GM18502 (cell line): ENCODE measurements at regions not wholly inside any gene's neighbourhood (a gene's known extent, or its start where the extent isn't known, plus 50 kb on each side); places are given as distances from the start of the nearest gene placed in this dataset.

ENCODE experiments used
- ATAC-seq: cut with Tn5 transposase; IDR thresholded peaks from one replicate; pipeline ENCODE4 v1.9.1; 2021; ENCODE audit warnings: mild to moderate bottlenecking; ENCODE audit not compliant: unreplicated experiment, poor library complexity

DNA sequence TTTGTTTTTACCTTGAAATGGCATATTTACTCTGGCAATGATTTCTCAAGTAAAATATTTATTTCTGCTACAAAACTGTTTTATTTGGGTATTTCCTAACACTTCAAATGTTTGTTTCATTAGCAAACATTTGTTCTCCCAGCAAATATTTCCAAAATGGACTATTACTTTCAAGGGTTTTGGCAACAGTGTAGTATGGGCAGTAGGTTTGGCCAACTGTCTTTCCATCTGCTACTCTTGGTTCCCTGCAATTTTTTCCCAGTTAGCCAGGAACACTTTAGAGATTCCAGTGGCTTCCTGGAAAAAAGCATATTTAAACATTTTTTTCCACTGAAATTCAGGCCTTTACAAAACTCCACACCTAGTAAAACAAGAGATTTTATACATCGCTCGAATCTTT lies 466.6 kb downstream of the SLITRK6 start:
- no peak for ATAC-seq

DNA sequence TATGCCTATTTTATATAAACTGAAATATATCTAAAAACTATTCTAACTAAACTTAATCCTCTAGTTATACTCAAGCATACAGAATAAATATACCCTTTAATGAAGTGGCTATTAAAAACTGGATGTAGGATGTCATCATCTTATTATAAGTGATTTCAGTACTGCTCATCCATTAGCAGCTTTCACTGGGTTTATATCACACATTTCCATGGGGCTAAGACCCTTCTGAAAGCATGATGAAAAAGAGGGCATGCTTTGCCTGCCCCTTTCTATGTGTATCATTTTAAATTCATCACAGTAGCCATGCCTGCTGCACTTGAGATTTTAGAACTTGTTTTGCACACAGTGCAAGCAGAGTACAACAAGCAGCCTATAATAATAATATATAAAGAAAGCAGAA lies 477.5 kb downstream of the SLITRK6 start:
- ATAC-seq = no peak

DNA sequence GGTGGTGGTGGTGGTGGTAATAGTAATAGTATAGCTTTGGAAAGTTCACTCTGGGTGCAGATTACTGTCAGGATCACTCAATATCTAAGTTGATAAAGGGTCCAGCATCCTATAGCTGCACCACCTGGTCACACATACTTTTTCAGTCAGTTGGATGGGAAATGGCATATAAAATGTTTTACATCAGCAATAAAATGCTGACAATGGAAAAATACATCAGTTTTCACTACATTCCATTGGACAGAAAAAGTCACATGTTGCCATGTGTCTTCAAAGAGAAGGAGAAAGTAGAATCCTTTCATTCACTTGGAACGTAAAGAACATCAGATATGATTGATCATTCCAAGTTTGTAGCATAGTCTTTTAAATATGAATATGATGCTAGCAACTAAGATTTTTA lies 481.4 kb downstream of the SLITRK6 start:
- no peak for ATAC-seq

DNA sequence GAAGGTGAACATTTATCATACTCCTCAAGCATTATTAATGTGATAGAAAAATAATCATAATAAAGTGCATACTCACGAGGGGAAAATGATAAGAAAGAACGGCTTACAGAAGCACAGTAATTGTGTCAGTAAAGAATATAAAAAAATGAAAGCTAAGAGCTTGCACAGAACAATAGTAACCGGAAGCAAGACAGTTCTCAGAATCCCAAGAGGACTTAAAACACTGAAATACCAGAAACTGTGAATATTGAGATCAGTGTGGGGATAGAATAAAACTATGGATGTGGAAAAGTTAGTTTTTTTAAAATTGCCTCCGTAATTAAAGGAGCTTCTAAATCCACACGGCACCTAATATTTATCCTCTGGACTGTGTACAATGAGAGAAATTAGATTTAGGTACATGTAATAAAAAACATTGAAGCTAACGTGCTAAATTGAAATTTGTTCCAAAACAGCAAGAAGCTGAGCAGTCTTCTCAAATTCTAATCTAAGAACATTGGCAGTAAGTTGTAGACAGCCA lies 482.7 kb downstream of the SLITRK6 start:
- no peak for ATAC-seq

DNA sequence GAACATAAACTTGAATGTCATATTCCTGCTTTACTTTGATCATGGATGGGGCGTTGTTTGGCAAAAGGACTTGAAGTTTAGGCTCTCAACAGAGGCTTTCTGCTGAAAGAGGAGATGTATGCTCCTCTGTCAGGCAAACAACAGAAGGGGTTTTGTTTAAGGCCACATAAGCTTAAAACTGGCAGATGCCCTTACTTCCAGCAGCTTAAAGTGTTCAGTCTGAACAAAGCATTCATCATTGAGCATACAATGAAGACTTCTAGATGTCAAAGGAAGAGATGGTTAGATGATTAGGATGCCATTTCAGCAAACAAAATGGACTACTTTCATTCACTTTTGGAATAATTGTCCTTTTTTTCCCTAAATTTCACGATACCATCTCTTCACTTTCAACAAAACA lies 484.5 kb downstream of the SLITRK6 start:
- no peak for ATAC-seq

DNA sequence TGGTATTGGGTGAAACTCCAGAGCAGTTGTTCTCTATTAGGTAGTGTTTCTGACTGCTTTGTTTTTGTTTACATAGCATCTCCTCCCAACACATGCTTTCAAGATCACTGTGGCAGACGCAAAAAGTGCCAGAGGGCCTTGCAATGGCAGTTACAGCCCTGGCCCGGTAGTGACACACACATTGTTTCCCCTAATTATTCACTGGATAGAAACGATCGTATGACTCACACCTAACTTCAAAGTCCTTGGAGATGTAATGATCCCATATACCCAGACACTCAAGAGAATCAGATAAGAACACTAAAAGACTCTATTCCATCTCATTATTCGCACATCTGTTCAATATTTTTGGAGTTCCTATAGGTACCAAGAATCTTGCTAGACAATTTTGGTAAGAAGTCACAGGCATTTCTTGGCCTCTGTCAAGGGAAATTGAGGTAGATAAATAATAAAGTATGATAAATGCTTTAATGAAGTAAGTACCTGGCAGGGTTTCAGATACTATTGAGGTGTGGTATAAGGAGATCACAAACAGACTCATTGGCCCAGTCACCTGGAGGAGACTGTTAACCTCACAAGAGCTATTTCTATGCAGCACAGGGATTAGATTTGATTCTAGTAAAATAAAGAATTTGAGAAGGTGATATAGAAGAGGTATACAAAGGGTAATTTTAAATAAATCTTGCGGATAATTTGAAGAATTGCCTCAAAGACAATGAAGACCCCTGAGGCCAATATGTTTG lies 485.3 kb downstream of the SLITRK6 start:
- no peak for ATAC-seq

DNA sequence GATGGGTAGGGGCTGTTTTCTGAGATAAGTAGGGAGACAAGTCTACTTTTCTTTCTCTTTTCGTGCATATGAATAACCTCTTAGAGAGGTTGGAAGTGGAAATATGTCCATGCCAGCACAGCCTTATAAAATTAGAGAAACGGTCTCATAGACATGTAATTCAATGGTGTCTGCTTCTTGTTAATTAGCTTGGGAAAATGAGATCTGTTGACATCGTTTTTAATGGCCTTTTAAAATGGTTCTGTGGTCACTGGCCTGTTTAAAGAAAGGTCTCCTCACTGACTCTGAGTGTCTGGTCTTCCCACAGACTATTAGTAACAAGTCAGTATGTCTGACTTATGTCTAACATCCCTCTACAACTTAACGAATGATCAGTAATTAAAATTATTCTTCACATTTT lies 487.1 kb downstream of the SLITRK6 start:
- ATAC-seq = no peak

DNA sequence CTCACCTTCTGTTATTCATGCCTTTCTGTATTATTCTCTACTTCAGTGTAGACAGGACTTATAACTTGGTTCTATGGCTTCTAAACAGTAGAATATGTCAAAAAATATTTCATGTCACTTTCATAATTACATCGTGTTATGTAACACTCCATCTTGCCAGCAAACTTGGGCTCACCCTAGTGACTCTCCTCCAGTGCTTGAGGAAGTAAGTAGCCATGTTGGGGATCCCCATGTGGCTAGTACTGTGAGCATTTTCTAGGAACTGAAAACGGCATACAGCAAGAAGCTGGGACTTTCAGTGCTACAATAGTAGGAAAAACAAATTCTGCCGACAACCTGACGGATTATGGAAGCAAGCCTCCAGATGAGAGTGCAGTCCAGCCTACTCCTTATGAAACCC lies 495.6 kb downstream of the SLITRK6 start:
- no peak for ATAC-seq

DNA sequence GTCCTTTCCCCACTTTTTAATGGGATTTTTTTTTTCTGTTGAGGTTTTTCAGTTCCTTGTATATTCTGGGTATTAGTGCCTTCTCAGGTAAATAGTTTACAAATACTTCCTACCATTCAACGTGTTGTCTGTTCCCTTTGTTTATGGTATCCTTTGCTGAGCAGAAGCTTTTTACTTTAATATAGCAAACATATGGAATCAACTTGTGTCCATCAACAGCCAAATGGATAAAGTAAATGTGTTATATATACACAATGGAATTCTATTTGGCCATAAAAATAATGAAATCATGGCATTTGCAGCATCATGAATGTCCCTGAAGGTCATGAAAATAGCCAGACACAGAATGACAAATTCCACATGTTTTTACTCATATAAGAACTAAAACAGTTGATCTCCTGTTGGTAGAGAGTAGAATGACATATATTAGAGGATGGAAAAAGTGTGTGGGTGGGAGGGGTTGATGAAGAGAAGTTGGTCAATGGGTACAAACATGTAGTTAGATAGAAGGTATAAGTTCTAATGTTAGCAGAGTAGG lies 500.8 kb downstream of the SLITRK6 start:
- no peak for ATAC-seq

DNA sequence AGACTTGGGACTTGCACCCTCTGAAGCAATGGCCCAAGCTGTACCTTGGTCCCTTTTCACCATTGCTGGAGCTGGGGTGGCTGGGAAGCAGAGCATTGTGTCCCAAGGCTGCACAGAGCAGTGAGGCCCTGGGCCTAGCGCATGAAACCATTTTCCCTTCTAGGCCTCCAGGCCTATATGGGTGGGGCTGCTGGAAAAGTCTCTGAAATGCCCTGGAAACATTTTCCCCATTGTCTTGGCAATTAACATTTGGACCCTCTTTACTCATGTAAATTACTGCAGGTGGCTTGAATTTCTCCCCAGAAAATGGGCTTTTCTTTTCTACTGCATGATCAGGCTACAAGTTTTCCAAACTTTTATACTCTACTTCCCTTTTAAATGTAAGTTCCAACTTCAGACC lies 510.5 kb downstream of the SLITRK6 start:
- no peak for ATAC-seq

DNA sequence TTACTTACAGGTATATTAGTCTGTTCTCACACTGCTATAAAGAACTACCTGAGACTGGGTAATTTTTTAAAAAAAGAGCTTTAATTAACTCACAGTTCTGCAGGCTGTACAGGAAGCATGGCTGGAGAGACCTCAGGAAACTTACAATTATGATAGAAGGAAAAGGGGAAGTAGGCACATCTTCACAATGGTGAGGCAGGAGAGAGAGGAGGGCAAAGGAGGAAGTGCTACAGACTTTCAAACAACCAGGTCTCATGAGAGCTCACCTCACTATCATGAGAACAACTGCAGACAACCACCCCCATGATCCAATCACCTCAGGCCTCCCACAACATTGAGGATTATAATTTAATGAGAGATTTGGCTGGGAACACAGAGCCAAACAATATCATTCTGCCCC lies 511.7 kb downstream of the SLITRK6 start:
- ATAC-seq = no peak

DNA sequence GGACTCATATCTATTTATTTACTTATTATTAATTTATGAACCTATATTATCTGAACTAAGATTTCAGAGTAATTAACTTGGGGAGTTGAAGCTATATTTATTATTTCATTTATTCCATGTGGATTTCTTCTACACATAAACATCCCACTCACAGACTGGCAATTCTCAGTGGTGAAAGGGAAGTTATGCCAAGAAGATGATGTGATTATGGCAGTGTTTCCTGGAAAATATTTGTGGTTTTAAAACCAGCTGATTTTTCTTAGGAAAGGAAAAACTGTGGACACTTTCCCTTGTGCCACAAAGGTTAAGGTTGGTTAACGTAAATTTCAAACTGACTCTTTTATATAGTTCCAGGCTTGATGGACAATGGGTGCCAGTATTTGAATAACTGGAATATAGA lies 513.1 kb downstream of the SLITRK6 start:
- ATAC-seq = no peak

DNA sequence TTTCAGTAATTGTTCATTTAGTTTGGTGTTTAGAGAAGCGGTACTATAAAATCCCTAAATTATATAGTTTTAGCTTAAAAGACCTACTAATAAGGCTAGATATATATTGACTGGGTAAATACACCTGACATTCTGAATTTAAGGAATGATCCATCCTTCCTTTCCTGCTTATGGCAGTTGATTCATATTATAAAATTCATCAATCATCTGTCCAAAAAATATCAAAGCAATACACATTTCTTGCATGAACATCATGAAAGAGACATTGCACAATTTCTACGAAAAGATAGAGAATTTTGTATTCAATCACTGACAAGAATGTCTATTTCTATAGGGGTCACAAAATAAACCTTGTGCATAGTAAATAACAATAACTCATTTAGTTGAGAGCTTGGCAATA lies 514.9 kb downstream of the SLITRK6 start:
- no peak for ATAC-seq

DNA sequence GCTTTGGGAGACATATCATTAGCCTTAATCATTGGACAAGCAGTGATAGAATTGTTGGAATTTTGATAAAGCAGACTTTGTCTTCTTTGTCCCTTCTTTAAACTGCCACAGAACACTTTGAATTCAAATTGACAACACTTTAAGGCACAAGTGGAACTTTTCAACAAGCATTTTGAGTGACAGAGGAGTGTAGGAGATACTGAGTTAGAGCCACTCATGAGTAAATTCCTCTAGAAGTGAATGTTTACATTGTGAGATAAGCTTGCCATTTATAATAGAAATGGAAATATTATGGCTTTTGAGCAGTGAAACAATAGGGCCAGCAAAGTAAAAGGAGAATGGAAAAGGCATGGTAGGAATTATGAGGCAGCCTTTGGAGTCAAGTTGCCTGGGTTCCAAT lies 515.8 kb downstream of the SLITRK6 start:
- ATAC-seq = no peak

DNA sequence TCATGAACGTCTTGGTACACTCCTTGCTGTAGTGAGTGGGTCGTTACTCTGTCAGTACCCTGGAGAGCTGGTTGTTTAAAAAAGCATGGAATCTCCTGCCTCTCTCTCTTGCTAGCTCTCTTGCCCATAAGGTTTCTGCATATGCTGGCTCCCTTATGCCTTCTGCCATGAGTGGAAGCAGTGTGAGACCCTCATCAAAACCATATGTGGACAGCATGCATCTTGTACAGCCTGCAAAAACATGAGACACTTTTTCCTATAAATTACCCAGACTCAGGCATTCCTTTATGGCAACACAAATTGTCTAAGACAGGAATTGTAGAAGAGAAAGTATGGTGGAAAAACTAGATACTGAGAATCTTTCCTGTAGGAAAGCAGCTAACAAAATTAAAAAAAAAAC lies 516.3 kb downstream of the SLITRK6 start:
- ATAC-seq = no peak

DNA sequence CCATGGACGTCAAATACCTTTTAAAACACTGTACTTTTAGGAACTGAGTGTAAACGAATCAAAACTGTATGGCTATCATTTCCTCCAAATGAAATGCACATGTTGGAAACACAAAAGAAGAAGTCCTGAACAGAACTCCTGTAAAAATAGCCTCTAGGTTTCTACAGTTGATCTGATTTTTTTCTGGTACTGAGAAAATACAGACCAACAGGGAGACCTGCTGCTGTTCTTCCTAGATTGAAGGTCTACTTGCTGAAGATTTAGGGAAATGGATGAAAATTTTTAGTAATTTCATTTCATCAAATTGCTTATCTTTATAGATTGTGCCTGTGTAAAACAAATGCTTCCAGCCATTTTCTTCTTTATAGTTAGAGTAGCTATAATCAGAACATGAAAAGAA lies 520.4 kb downstream of the SLITRK6 start:
- no peak for ATAC-seq

DNA sequence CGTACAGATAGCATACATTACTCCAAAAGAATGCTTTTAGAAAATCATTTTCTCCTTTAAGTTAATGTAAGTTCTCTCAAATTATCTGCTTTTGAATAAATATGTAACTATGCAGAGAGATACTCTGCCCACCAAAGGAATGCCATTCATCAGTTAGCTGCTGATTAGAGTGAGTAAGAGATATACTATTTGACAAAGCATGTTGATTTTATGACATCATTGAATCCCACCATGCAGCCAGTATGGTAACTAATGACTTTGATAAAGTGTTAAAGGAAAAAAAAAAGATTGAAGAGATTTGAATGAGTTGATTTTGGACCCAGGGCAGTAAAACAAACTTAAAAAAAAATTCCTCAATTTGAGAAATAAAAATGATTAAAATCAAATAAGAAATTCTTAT lies 521.5 kb downstream of the SLITRK6 start:
- no peak for ATAC-seq

DNA sequence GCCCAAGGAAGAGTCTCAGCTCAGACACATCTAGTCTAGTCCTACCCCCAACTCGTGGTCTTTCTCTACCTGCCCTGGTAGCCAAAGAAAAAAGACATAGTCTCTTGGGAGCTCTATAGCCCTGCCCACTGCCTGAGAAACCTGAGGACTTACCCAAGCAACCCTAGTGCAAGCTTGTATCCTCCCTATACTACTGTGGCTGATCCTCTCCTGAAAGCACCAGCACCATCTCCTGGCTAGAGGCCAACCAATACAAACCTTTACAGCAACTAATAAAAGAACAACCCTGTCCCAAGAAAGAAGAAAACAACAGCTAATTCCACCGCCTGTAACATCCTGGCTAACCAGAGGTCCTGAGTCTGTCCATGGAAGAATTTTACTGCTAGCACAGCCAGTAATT lies 532.4 kb downstream of the SLITRK6 start:
- no peak for ATAC-seq

DNA sequence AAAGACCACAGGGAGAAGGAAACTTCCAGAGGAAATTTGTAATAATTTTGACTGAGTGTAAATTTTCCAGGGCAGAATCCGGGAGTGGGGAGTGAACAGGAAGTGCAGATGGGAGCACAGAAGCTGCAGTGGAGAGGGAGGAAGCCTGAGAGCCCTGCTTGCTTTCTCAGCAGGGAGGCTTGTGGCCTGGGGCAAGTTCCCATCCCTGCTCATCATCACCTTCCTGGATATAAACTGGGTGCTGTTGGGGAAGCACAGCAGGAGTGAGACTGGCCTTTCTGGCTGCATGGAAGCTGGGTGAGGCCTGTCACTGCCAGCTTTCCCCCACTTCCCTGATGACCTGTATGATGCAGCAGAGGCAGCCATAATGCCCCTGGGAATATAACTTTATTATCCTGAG lies 532.9 kb downstream of the SLITRK6 start:
- no peak for ATAC-seq

DNA sequence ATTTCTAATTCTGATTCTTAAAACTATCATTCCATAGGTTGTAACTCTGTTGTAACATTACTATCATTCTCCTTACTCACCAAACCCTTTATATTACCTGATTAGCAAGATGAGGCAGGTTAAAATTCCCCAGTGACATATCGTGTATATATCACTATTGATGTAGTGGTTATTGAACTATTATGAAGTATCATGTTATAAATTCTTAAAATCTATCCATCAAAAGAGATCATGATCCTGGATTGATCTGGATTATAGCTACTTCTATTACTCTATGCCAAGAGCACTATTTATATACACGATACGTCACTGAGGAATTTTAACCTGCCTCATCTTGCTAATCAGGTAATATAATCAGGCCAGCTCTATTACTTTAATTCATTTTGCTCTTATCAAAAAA lies 533.9 kb downstream of the SLITRK6 start:
- ATAC-seq = no peak

DNA sequence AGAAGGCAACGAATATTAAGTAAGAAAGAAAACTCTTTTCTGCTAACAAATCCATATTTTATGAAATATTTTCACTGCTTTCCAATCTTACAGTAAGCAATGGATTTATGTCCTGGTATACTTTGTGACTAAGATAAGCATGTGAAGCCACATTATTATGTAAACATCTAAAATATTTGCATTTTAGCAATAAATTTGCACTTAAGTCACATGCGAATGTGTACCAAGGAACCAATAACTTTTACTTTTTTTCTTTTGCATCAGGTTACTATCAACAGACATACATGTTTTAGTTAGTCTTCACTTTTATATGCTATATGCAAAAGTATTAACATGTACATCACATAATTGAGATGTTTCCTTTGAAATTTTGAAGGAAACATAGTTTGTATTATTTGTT lies 536.7 kb downstream of the SLITRK6 start:
- no peak for ATAC-seq

DNA sequence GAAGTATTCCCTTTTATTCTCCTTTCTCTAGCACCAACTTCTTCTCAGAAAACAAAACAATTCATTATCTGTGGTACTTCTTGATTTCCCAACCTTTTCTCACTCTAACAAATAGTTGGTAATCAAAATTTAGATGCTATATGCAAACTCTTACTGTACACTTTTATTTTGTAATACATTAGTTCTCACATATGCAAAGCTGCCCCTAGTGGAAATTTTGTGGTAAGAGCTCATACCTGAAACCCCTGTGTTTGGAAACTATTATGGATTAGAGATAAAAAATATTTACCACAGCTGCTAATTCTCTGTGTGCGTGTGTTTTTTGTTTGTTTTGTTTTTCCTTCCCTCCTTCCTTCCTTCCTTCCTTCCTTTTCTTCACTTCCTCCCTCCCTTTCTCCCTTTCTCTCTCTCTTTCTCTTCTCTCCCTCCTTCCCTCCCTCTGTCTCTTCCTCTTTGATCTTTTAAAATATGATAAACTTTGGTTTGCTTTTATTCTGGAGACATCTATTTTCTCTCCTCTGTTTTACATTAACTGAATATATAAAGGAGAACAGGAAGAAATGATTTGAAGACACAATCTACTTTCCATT lies 537.4 kb downstream of the SLITRK6 start:
- no peak for ATAC-seq
